Thyroid gland (tissue), 4 donors: ENCODE measurements at regions not wholly inside any gene's neighbourhood (a gene's known extent, or its start where the extent isn't known, plus 50 kb on each side); places are given as distances from the start of the nearest gene placed in this dataset.

ENCODE experiments used
- DNase-seq, 2 donors: peaks; one replicate each; pipeline ENCODE4 v3.0.0-alpha.2; 2019
- H3K27ac ChIP-seq, 3 donors: fragments of 200-600 bp; sonication (generic); 1 replicate in 2 of 3; 2 replicates in 1 of 3; pipeline ENCODE4 v1.5.1; 2016 to 2019; ENCODE audit warnings: mild to moderate bottlenecking in 1 of 3, moderate library complexity in 1 of 3
- H3K27me3 ChIP-seq: fragments of 200-600 bp; sonication (generic); one replicate; pipeline ENCODE4 v1.5.1; 2019
- H3K36me3 ChIP-seq, 2 donors: fragments of 200-600 bp; sonication (generic); one replicate each; pipeline ENCODE4 v1.5.1; 2016 to 2019
- H3K4me1 ChIP-seq, 2 donors: fragments of 200-600 bp; sonication (generic); one replicate each; pipeline ENCODE4 v1.5.1; 2017 to 2019
- H3K4me3 ChIP-seq, 3 donors: fragments of 200-600 bp; sonication (generic); replicated peaks in 1 of 3; 1 replicate in 2 of 3; 2 replicates in 1 of 3; pipeline ENCODE4 v1.5.1; 2016; ENCODE audit warnings: mild to moderate bottlenecking in 1 of 3
- H3K9me3 ChIP-seq: fragments of 200-600 bp; sonication (generic); one replicate; pipeline ENCODE4 v1.5.1; 2017
- POLR2A ChIP-seq, 2 donors: fragments of 450-650 bp; IDR thresholded peaks; one replicate each; pipeline ENCODE4 v1.6.1; 2017; ENCODE audit warnings: antibody characterized with exemption in 2 of 2, mild to moderate bottlenecking in 2 of 2, moderate library complexity in 1 of 2
- WGBS, 2 donors: methylation state at CpG; one replicate each; pipeline ENCODE4 v1.1.5; 2017; 5-methylcytosine and 5-hydroxymethylcytosine counted together
- intact Hi-C: fragments of 100-400 bp; cut with DNase I; formaldehyde crosslinking; loops from one replicate; pipeline ENCODE4 v1.15.1; 2023
- TF ChIP-seq, protein P1 (sequence below), 6 experiments: fragments of 200-600 bp in 3 of 6; fragments of 450-650 bp in 3 of 6; sonication (generic) in 3 of 6; IDR thresholded peaks; one replicate each; pipeline ENCODE4 v1.5.1; 2016 to 2019; ENCODE audit warnings: antibody characterized with exemption in 6 of 6, mild to moderate bottlenecking in 2 of 6, inconsistent platforms in 1 of 6, moderate library complexity in 1 of 6

GRCh38 chr2:150192701-150193100 is 294.8 kb downstream of the RND3 start:
- no peak for DNase-seq
- WGBS, 2 donors = 97 to 98% methylated on average over 6 of the region's 6 CpGs
- Histone ChIP-seq H3K4me1 (no peaks in the 10 kb centered on the region), H3K36me3 (no peaks in the 10 kb centered on the region), H3K4me3 (no peak overlapping the region), H3K27me3 (no peaks in the 10 kb centered on the region), H3K9me3 (no peaks in the 10 kb centered on the region), H3K27ac (no peak overlapping the region)
- TF ChIP-seq, protein P1, sequence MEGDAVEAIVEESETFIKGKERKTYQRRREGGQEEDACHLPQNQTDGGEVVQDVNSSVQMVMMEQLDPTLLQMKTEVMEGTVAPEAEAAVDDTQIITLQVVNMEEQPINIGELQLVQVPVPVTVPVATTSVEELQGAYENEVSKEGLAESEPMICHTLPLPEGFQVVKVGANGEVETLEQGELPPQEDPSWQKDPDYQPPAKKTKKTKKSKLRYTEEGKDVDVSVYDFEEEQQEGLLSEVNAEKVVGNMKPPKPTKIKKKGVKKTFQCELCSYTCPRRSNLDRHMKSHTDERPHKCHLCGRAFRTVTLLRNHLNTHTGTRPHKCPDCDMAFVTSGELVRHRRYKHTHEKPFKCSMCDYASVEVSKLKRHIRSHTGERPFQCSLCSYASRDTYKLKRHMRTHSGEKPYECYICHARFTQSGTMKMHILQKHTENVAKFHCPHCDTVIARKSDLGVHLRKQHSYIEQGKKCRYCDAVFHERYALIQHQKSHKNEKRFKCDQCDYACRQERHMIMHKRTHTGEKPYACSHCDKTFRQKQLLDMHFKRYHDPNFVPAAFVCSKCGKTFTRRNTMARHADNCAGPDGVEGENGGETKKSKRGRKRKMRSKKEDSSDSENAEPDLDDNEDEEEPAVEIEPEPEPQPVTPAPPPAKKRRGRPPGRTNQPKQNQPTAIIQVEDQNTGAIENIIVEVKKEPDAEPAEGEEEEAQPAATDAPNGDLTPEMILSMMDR (IDR thresholded peaks at IDR 0.05) = no peak
- TF ChIP-seq POLR2A (IDR thresholded peaks at IDR 0.05) = no peak
- intact Hi-C loops = no loop called here

DNA sequence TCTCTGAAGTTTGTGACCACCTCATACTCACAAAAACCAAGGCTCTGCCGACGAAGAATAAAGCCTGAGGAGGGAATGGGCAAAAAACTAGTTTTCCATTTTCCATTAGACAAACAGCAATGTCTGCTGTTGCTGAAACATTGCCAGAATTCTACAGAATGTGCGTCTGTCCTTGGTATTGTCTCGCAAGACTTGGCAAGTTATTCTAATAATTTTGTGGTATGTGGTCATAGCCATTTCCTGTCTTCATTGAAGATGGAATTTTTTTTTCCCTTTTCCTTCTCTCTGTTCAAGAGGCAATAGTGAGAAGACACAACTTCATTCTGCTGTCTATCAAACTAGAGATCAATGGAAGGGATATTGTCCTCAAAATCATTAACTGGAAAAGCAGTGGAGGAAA is 296.1 kb downstream of the RND3 start:
- DNase-seq = no peak
- intact Hi-C loops = no loop called here
- Histone ChIP-seq H3K4me1 (no peaks in the 10 kb centered on the region), H3K27ac (no peak overlapping the region), H3K4me3 (no peak overlapping the region), H3K9me3 (no peaks in the 10 kb centered on the region), H3K27me3 (no peaks in the 10 kb centered on the region), H3K36me3 (no peaks in the 10 kb centered on the region)
- TF ChIP-seq, protein P1 (IDR thresholded peaks at IDR 0.05) = no peak
- no peak for TF ChIP-seq POLR2A (IDR thresholded peaks at IDR 0.05)
- 70 to 75% methylated on average over 4 of the region's 4 CpGs for WGBS, 2 donors

- 95 to 100% methylated on average over 1 of the region's 1 CpG for WGBS, 2 donors
- H3K27ac ChIP-seq = no peak overlapping the region
- no peak overlapping the region for H3K4me3 ChIP-seq
- no peak for TF ChIP-seq POLR2A (IDR thresholded peaks at IDR 0.05)
- TF ChIP-seq, protein P1 (IDR thresholded peaks at IDR 0.05) = no peak
- no peaks in the 10 kb centered on the region for H3K4me1 ChIP-seq
- intact Hi-C loops = no loop called here
- no peaks in the 10 kb centered on the region for H3K27me3 ChIP-seq
- no peak for DNase-seq
- H3K36me3 ChIP-seq = no peaks in the 10 kb centered on the region
- no peaks in the 10 kb centered on the region for H3K9me3 ChIP-seq
Measured at GRCh38 chr2:150190546-150190945, 296.9 kb downstream of the RND3 start.

GRCh38 chr2:150188800-150189199 is 298.7 kb downstream of the RND3 start:
- intact Hi-C loops = no loop called here
- Histone ChIP-seq H3K36me3 (no peaks in the 10 kb centered on the region), H3K4me3 (no peak overlapping the region), H3K27ac (no peak overlapping the region), H3K9me3 (no peaks in the 10 kb centered on the region), H3K4me1 (no peaks in the 10 kb centered on the region), H3K27me3 (no peaks in the 10 kb centered on the region)
- TF ChIP-seq, protein P1 (IDR thresholded peaks at IDR 0.05) = no peak
- DNase-seq = no peak
- 80 to 82% methylated on average over 2 of the region's 2 CpGs for WGBS, 2 donors

- no peak for DNase-seq
- WGBS, 2 donors = 51 to 60% methylated on average over 4 of the region's 4 CpGs
- TF ChIP-seq, protein P1 (IDR thresholded peaks at IDR 0.05) = no peak
- TF ChIP-seq POLR2A (IDR thresholded peaks at IDR 0.05) = no peak
Measured at GRCh38 chr2:150188177-150188576, 299.3 kb downstream of the RND3 start.

More at GRCh38 chr2:150188177-150188576, 299.3 kb downstream of the RND3 start:
- no peaks in the 10 kb centered on the region for H3K4me1 ChIP-seq
- intact Hi-C loops = no loop called here
- H3K27me3 ChIP-seq = no peaks in the 10 kb centered on the region
- no peak overlapping the region for H3K27ac ChIP-seq
- no peaks in the 10 kb centered on the region for H3K9me3 ChIP-seq
- no peaks in the 10 kb centered on the region for H3K36me3 ChIP-seq
- H3K4me3 ChIP-seq = no peak overlapping the region
